SK-N-MC (cell line): ENCODE measurements at regions not wholly inside any gene's neighbourhood (a gene's known extent, or its start where the extent isn't known, plus 50 kb on each side); places are given as distances from the start of the nearest gene placed in this dataset.
"Not testable (repeated sequence)": the region's sequence is repeated elsewhere in the genome, so short reads cannot be mapped to it uniquely, and the experiment has no call there.

Experiments
- EZH2 ChIP-seq: fragments of 200-600 bp; sonication (generic); IDR thresholded peaks from one replicate; pipeline ENCODE4 v1.6.1; 2017; ENCODE audit warnings: antibody characterized with exemption
- POLR2AphosphoS5 ChIP-seq: IDR thresholded peaks from 2 replicates; pipeline ENCODE4 v1.6.1; 2012; ENCODE audit warnings: mild to moderate bottlenecking, low read depth, low read length, borderline replicate concordance

GRCh38 chr13:37502303-37502993 is 96.1 kb downstream of the POSTN start:
- TF ChIP-seq EZH2, POLR2AphosphoS5: not testable (repeated sequence)
